PC-3 (cell line): ENCODE measurements at regions not wholly inside any gene's neighbourhood (a gene's known extent, or its start where the extent isn't known, plus 50 kb on each side); places are given as distances from the start of the nearest gene placed in this dataset.

Experiments
- ATAC-seq: fragments of 200-7000 bp; cut with Tn5 transposase; 2 replicates; pipeline ENCODE4 v1.9.1; 2020; ENCODE audit warnings: mild to moderate bottlenecking, moderate library complexity
- BruUV-seq: library from RNA; stranded (reverse); fragments of 400-500 nt; replicated peaks from 2 replicates; lab custom pipeline; 2021; lab: Mats Ljungman, UMichigan
- CTCF ChIA-PET: fragments of 300-600 bp; sonication (Branson Sonifier 250); formaldehyde crosslinking; loops from one replicate; lab custom pipeline; 2022; ENCODE audit warnings: antibody characterized with exemption; lab: Charles Lee
- POLR2A ChIA-PET: fragments of 300-600 bp; sonication (Branson Sonifier 250); formaldehyde crosslinking; loops from one replicate; lab custom pipeline; 2022; ENCODE audit warnings: antibody characterized with exemption; ENCODE audit not compliant: unreplicated experiment; lab: Charles Lee
- DNase-seq: peaks from one replicate; pipeline ENCODE4 v3.0.0-alpha.2; 2015
- H2AFZ ChIP-seq: fragments of 300-600 bp; sonication (generic); 2 replicates; pipeline ENCODE4 v1.6.0; 2016; ENCODE audit warnings: antibody characterized with exemption, low read length
- H3F3A ChIP-seq: fragments of 300-600 bp; sonication (generic); one replicate; pipeline ENCODE4 v1.6.0; 2017; ENCODE audit warnings: antibody characterized with exemption, low read length, control low read depth, mild to moderate bottlenecking; ENCODE audit not compliant: unreplicated experiment
- H3K27ac ChIP-seq: fragments of 300-600 bp; sonication (generic); 2 replicates; pipeline ENCODE4 v1.5.1; 2016; ENCODE audit warnings: mild to moderate bottlenecking, low read length
- H3K27me3 ChIP-seq: fragments of 300-600 bp; sonication (generic); 2 replicates; pipeline ENCODE4 v1.6.1; 2016; ENCODE audit warnings: low read length, mixed read lengths
- H3K36me3 ChIP-seq: fragments of 300-600 bp; sonication (generic); 2 replicates; pipeline ENCODE4 v1.6.1; 2016; ENCODE audit warnings: low read depth, mixed run types, low read length, mixed read lengths
- H3K4me1 ChIP-seq: fragments of 300-600 bp; sonication (generic); 2 replicates; pipeline ENCODE4 v1.5.1; 2016; ENCODE audit warnings: low read length; ENCODE audit not compliant: insufficient read depth
- H3K4me2 ChIP-seq: fragments of 300-600 bp; sonication (generic); 2 replicates; pipeline ENCODE4 v1.6.0; 2016; ENCODE audit warnings: low read length
- H3K4me3 ChIP-seq: fragments of 300-600 bp; sonication (generic); 2 replicates; pipeline ENCODE4 v1.5.1; 2016; ENCODE audit warnings: mild to moderate bottlenecking, low read length, mixed read lengths
- H3K79me2 ChIP-seq: fragments of 300-600 bp; sonication (generic); 2 replicates; pipeline ENCODE4 v1.6.1; 2017; ENCODE audit warnings: low read length, mixed read lengths
- H3K9ac ChIP-seq: fragments of 300-600 bp; sonication (generic); 2 replicates; pipeline ENCODE4 v1.6.0; 2016; ENCODE audit warnings: mild to moderate bottlenecking, low read length
- H3K9me2 ChIP-seq: fragments of 300-600 bp; sonication (generic); replicated peaks from 2 replicates; pipeline ENCODE4 v1.6.1; 2016; ENCODE audit warnings: mixed run types, low read length, mixed read lengths
- H3K9me3 ChIP-seq: fragments of 300-600 bp; sonication (generic); 2 replicates; pipeline ENCODE4 v1.6.1; 2016; ENCODE audit warnings: low read length, mixed read lengths
- H4K20me1 ChIP-seq: fragments of 300-600 bp; sonication (generic); 2 replicates; pipeline ENCODE4 v1.6.1; 2016; ENCODE audit warnings: low read length, mixed read lengths
- CTCF ChIP-seq: fragments of 300-600 bp; sonication (generic); conservative IDR thresholded peaks from 2 replicates; pipeline ENCODE4 v1.5.1; 2017; ENCODE audit warnings: antibody characterized with exemption, low read depth, mild to moderate bottlenecking, low read length
- EZH2 ChIP-seq: fragments of 300-600 bp; sonication (generic); IDR thresholded peaks from one replicate; pipeline ENCODE4 v1.6.1; 2017; ENCODE audit warnings: antibody characterized with exemption, mild to moderate bottlenecking, low read length; ENCODE audit not compliant: unreplicated experiment
- EZH2phosphoT487 ChIP-seq: fragments of 300-600 bp; sonication (generic); IDR thresholded peaks from 2 replicates; pipeline ENCODE4 v1.6.1; 2018; ENCODE audit warnings: mild to moderate bottlenecking, antibody characterized with exemption, low read length, borderline replicate concordance
- intact Hi-C: fragments of 100-400 bp; cut with micrococcal nuclease; formaldehyde crosslinking; loops from 2 replicates; pipeline ENCODE4 v1.9.0; 2023

GRCh38 chr3:34584971-34585370, 786.5 kb downstream of the PDCD6IP start:
- no peak overlapping the region for H3K4me2 ChIP-seq
- no peak for ATAC-seq
- H4K20me1 ChIP-seq: no peaks in the 10 kb centered on the region
- H3F3A ChIP-seq: no peaks in the 10 kb centered on the region
- POLR2A ChIA-PET: no interaction called here
- no peak overlapping the region for H3K27ac ChIP-seq
- H3K79me2 ChIP-seq: no peaks in the 10 kb centered on the region
- intact Hi-C loops: no loop called here
- TF ChIP-seq EZH2 (no peak), EZH2phosphoT487 (no peak), CTCF (no peak)
- no peaks in the 10 kb centered on the region for H3K9me2 ChIP-seq
- no peak overlapping the region for H3K4me3 ChIP-seq
- no TSS peak for BruUV-seq
- H3K4me1 ChIP-seq: no peaks in the 10 kb centered on the region
- no peaks in the 10 kb centered on the region for H3K36me3 ChIP-seq
- no peak overlapping the region for H2AFZ ChIP-seq
- no peaks in the 10 kb centered on the region for H3K27me3 ChIP-seq
- peaks cover 4% of the 10 kb centered on the region for H3K9me3 ChIP-seq
- CTCF ChIA-PET: no interaction called here
- H3K9ac ChIP-seq: no peak overlapping the region
- DNase-seq: no peak

- intact Hi-C loops: no loop called here
- CTCF ChIA-PET: no interaction called here
- TF ChIP-seq EZH2 (no peak), EZH2phosphoT487 (no peak), CTCF (no peak)
- no peak for DNase-seq
- Histone ChIP-seq H3K4me2 (no peak overlapping the region), H3K79me2 (no peaks in the 10 kb centered on the region), H3K4me1 (no peaks in the 10 kb centered on the region), H2AFZ (no peak overlapping the region), H3K9me2 (no peaks in the 10 kb centered on the region), H3K4me3 (no peak overlapping the region), H3K9me3 (peaks cover 51% of the 10 kb centered on the region), H4K20me1 (no peaks in the 10 kb centered on the region), H3K36me3 (no peaks in the 10 kb centered on the region), H3K27me3 (no peaks in the 10 kb centered on the region), H3K27ac (no peak overlapping the region), H3F3A (no peaks in the 10 kb centered on the region), H3K9ac (no peak overlapping the region)
- ATAC-seq: no peak
- no TSS peak for BruUV-seq
- POLR2A ChIA-PET: no interaction called here
Measured at GRCh38 chr3:34599595-34599994, 801.2 kb downstream of the PDCD6IP start.

- Histone ChIP-seq H3K27ac (no peak overlapping the region), H3F3A (no peaks in the 10 kb centered on the region), H3K9ac (no peak overlapping the region), H3K27me3 (no peaks in the 10 kb centered on the region), H2AFZ (no peak overlapping the region), H3K9me2 (no peaks in the 10 kb centered on the region), H3K4me1 (no peaks in the 10 kb centered on the region), H4K20me1 (no peaks in the 10 kb centered on the region), H3K79me2 (no peaks in the 10 kb centered on the region), H3K9me3 (0 out of 2 replicates have a peak, but pooled peaks cover 18% of the 10 kb centered on the region), H3K4me3 (no peak overlapping the region), H3K4me2 (no peak overlapping the region), H3K36me3 (no peaks in the 10 kb centered on the region)
- BruUV-seq: no TSS peak
- CTCF ChIA-PET: no interaction called here
- DNase-seq: no peak
- intact Hi-C loops: no loop called here
- POLR2A ChIA-PET: no interaction called here
- TF ChIP-seq CTCF: no peak
- TF ChIP-seq EZH2phosphoT487: no peak
- no peak for TF ChIP-seq EZH2
- ATAC-seq: no peak; the same call in 1 of the 2 replicates
Measured at GRCh38 chr3:34619990-34620389, 821.6 kb downstream of the PDCD6IP start.
